ENCODE measurements at regions not wholly inside any gene's neighbourhood (a gene's known extent, or its start where the extent isn't known, plus 50 kb on each side); places are given as distances from the start of the nearest gene placed in this dataset.

DNA sequence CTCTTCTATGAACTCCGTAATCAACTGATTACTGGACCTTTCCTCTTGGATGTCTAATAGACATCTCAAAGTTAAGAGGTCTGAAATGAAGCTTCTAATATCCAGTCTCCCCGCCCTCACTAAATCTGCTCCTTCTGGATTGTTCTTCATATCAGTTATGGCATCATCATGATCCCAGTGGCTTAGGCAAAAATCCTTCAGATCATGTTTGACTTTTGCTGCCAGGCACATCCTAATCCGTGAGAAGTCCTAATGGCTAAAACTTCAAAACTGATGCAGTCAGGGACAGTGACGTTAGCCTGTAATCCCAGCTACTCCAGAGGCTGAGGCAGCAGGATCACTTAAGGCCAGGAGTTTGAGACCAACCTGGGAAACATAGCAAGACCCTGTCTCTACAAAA is 55.1 kb upstream of the GUCY1A1 start:
- TF ChIP-seq, protein P1, sequence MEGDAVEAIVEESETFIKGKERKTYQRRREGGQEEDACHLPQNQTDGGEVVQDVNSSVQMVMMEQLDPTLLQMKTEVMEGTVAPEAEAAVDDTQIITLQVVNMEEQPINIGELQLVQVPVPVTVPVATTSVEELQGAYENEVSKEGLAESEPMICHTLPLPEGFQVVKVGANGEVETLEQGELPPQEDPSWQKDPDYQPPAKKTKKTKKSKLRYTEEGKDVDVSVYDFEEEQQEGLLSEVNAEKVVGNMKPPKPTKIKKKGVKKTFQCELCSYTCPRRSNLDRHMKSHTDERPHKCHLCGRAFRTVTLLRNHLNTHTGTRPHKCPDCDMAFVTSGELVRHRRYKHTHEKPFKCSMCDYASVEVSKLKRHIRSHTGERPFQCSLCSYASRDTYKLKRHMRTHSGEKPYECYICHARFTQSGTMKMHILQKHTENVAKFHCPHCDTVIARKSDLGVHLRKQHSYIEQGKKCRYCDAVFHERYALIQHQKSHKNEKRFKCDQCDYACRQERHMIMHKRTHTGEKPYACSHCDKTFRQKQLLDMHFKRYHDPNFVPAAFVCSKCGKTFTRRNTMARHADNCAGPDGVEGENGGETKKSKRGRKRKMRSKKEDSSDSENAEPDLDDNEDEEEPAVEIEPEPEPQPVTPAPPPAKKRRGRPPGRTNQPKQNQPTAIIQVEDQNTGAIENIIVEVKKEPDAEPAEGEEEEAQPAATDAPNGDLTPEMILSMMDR (IDR thresholded peaks at IDR 0.05; ENCODE audit: unreplicated experiment): no peak
- CTCF ChIA-PET: interaction anchor here (0.7 to 1.4 kb wide), 2 partner anchors 19 to 1138 kb away, joined by 3 read pairs; no protein-coding TSS in a partner anchor
- H3K4me1 Mint-ChIP-seq (ENCODE audit: insufficient read depth, unreplicated experiment): no peaks in the 10 kb centered on the region
- H3K4me3 Mint-ChIP-seq (ENCODE audit: unreplicated experiment): no peak overlapping the region
- H3K9me3 Mint-ChIP-seq (ENCODE audit: unreplicated experiment): no peaks in the 10 kb centered on the region
- no peaks in the 10 kb centered on the region for H3K36me3 Mint-ChIP-seq (ENCODE audit: insufficient read depth, unreplicated experiment)
- no TSS peak for BruUV-seq (replicated peaks)
- DNase-seq (ENCODE audit: unreplicated experiment): no peak
- intact Hi-C loops (cut with micrococcal nuclease): no loop called here
- POLR2A ChIA-PET: no interaction called here
- H3K27me3 Mint-ChIP-seq (ENCODE audit: insufficient read depth, unreplicated experiment): no peaks in the 10 kb centered on the region
- no peak overlapping the region for H3K27ac Mint-ChIP-seq (ENCODE audit: low read depth, unreplicated experiment)

DNA sequence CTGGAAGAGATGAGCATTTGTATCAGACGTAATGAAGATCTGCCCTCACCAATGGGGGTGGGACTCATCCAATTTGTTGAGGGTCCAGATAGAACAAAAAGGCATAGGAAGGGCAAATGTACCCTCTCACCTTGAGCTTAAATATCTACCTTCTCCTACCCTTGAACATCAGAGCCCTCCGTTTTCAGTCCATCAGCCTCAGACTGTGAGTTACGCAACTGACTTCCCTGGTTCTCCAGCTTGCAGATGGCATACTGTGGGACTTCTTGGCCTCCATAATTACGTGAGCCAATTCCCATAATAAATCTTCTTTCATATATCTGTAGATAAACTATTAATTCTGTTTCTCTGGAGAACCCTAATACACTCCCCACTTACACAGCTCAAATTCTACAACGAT is 56.5 kb upstream of the GUCY1A1 start:
- no TSS peak for BruUV-seq (replicated peaks)
- no peaks in the 10 kb centered on the region for H3K9me3 Mint-ChIP-seq (ENCODE audit: unreplicated experiment)
- H3K4me1 Mint-ChIP-seq (ENCODE audit: insufficient read depth, unreplicated experiment): peaks cover 2% of the 10 kb centered on the region
- H3K27me3 Mint-ChIP-seq (ENCODE audit: insufficient read depth, unreplicated experiment): no peaks in the 10 kb centered on the region
- no peak overlapping the region for H3K27ac Mint-ChIP-seq (ENCODE audit: low read depth, unreplicated experiment)
- no peaks in the 10 kb centered on the region for H3K36me3 Mint-ChIP-seq (ENCODE audit: insufficient read depth, unreplicated experiment)
- DNase-seq (ENCODE audit: unreplicated experiment): no peak
- CTCF ChIA-PET: interaction anchor here (0.6 to 0.7 kb wide), 3 partner anchors 167 to 881 kb away, joined by 3 to 5 read pairs (median 4); no protein-coding TSS in a partner anchor
- H3K4me3 Mint-ChIP-seq (ENCODE audit: unreplicated experiment): no peak overlapping the region
- POLR2A ChIA-PET: no interaction called here
- intact Hi-C loops (cut with micrococcal nuclease): no loop called here
- TF ChIP-seq, protein P1 (IDR thresholded peaks at IDR 0.05; ENCODE audit: unreplicated experiment): no peak

DNA sequence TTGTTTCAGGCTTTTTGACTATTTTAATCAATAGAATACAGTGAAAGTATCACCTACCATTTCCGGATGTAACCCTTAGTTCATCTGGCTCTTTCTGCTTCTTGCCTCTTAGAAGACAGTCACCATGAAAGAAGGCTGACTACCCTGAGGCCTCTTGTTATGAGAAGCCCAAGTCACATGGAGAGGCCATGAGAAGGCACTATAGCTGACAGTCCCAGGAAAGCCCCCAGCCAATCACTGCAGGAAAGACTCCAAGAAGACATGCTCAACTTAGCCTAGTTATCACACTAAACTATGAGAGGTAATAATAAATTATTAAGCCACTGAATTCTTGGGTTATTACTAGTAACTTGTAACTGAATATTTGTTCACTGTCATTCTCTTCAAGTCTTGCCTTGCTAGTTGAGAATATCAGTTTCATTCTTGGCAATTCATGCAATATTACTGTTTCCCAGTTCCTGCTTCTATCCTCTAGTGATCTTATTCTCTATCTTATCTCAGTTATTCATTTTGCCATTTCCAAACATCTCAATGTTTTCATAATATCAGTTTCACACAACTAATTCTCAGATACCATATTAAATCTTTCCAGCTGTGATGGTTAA is 57.1 kb upstream of the GUCY1A1 start:
- TF ChIP-seq, protein P1 (IDR thresholded peaks at IDR 0.05; ENCODE audit: unreplicated experiment): no peak
- DNase-seq (ENCODE audit: unreplicated experiment): no peak
- Mint-ChIP-seq H3K9me3 (ENCODE audit: unreplicated experiment) (no peaks in the 10 kb centered on the region), H3K4me3 (ENCODE audit: unreplicated experiment) (no peak overlapping the region), H3K27ac (ENCODE audit: low read depth, unreplicated experiment) (no peak overlapping the region), H3K4me1 (ENCODE audit: insufficient read depth, unreplicated experiment) (peaks cover 6% of the 10 kb centered on the region), H3K36me3 (ENCODE audit: insufficient read depth, unreplicated experiment) (no peaks in the 10 kb centered on the region), H3K27me3 (ENCODE audit: insufficient read depth, unreplicated experiment) (no peaks in the 10 kb centered on the region)
- ChIA-PET CTCF (interaction anchor here (0.6 kb wide), 1 partner anchor 680 kb away, joined by 3 read pairs; no protein-coding TSS in a partner anchor), POLR2A (no interaction called here)
- intact Hi-C loops (cut with micrococcal nuclease): no loop called here
- BruUV-seq (replicated peaks): no TSS peak

DNA sequence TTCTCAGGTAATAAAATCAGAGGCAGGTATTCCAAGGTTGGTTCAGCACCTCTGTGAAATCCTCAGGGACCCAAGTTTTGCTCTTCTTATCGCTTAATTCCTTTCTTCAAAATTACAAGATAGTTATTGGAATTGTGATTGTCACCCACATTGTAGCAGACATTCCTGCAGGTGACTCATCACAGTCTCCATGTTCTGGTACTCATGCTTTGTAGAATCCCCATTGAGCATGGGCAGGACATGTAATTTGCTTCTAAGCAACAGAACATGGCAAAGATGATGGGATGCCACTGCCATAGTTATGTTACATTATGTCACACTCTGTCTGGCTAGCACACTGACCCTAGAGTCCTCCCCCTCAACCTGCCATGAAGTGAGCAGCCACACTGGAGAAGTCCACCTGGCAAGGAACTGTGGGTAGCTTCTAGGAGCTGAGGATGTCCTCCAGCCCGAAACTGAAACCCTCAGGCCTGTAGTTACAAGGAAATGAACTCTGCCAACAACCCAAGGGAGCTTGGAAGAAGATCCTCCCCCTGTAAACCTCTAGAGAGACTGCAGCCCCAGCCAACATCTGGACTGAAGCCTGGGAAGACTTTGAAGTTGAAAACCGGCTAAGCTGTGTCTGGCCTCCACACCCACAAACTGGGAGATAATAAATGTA is 58.3 kb upstream of the GUCY1A1 start:
- H3K9me3 Mint-ChIP-seq (ENCODE audit: unreplicated experiment): no peaks in the 10 kb centered on the region
- intact Hi-C loops (cut with micrococcal nuclease): no loop called here
- H3K4me1 Mint-ChIP-seq (ENCODE audit: insufficient read depth, unreplicated experiment): peaks cover 12% of the 10 kb centered on the region
- no peaks in the 10 kb centered on the region for H3K36me3 Mint-ChIP-seq (ENCODE audit: insufficient read depth, unreplicated experiment)
- ChIA-PET CTCF (no interaction called here), POLR2A (interaction anchor here (0.7 kb wide), 1 partner anchor 19 kb away, joined by 3 read pairs; no protein-coding TSS in a partner anchor)
- no peak for DNase-seq (ENCODE audit: unreplicated experiment)
- TF ChIP-seq, protein P1 (IDR thresholded peaks at IDR 0.05; ENCODE audit: unreplicated experiment): no peak
- no peak overlapping the region for H3K4me3 Mint-ChIP-seq (ENCODE audit: unreplicated experiment)
- no TSS peak for BruUV-seq (replicated peaks)
- no peaks in the 10 kb centered on the region for H3K27me3 Mint-ChIP-seq (ENCODE audit: insufficient read depth, unreplicated experiment)
- H3K27ac Mint-ChIP-seq (ENCODE audit: low read depth, unreplicated experiment): no peak overlapping the region

All from MCF 10A (cell line).